ENCODE measurements at regions not wholly inside any gene's neighbourhood (a gene's known extent, or its start where the extent isn't known, plus 50 kb on each side); places are given as distances from the start of the nearest gene placed in this dataset.

GRCh38 chr5:40308867-40309266, 370.8 kb upstream of the PTGER4 start:
- no peaks in the 10 kb centered on the region for H3K9me3 Mint-ChIP-seq (ENCODE audit: low read depth)
- TF ChIP-seq, protein P1, sequence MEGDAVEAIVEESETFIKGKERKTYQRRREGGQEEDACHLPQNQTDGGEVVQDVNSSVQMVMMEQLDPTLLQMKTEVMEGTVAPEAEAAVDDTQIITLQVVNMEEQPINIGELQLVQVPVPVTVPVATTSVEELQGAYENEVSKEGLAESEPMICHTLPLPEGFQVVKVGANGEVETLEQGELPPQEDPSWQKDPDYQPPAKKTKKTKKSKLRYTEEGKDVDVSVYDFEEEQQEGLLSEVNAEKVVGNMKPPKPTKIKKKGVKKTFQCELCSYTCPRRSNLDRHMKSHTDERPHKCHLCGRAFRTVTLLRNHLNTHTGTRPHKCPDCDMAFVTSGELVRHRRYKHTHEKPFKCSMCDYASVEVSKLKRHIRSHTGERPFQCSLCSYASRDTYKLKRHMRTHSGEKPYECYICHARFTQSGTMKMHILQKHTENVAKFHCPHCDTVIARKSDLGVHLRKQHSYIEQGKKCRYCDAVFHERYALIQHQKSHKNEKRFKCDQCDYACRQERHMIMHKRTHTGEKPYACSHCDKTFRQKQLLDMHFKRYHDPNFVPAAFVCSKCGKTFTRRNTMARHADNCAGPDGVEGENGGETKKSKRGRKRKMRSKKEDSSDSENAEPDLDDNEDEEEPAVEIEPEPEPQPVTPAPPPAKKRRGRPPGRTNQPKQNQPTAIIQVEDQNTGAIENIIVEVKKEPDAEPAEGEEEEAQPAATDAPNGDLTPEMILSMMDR (IDR thresholded peaks at IDR 0.05): no peak
- H3K36me3 Mint-ChIP-seq (ENCODE audit: low read depth): no peaks in the 10 kb centered on the region
- H3K4me1 Mint-ChIP-seq (ENCODE audit: low read depth): no peaks in the 10 kb centered on the region
- H3K4me3 Mint-ChIP-seq (ENCODE audit: unreplicated experiment): no peak overlapping the region
- DNase-seq (ENCODE audit: low spot score): no peak
- H3K27ac Mint-ChIP-seq (ENCODE audit: unreplicated experiment): no peak overlapping the region
- H3K27me3 Mint-ChIP-seq (ENCODE audit: low read depth): peaks cover 9% of the 10 kb centered on the region

DNA sequence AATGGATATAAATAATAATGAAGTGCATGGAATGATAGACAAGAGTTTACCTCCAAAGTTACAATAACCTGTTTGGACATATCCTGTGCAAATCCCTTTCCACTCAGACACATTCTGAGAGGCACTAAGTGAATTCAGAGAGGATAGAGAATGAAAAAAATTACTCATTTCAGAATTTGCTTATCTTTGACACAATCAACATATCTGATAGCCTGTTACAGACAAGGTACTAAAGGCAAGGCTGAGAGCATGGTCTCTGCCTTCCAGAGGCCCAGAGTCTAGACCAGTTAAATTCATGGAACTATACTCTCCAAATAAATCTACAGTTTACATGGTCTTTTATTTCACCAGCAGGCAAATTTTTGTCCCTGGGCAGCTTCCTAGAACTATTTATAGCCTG, 371.8 kb upstream of the PTGER4 start:
- no peak overlapping the region for H3K4me3 Mint-ChIP-seq (ENCODE audit: unreplicated experiment)
- TF ChIP-seq, protein P1 (IDR thresholded peaks at IDR 0.05): no peak
- H3K36me3 Mint-ChIP-seq (ENCODE audit: low read depth): no peaks in the 10 kb centered on the region
- H3K27ac Mint-ChIP-seq (ENCODE audit: unreplicated experiment): no peak overlapping the region
- peaks cover 12% of the 10 kb centered on the region for H3K27me3 Mint-ChIP-seq (ENCODE audit: low read depth)
- no peak for DNase-seq (ENCODE audit: low spot score)
- H3K9me3 Mint-ChIP-seq (ENCODE audit: low read depth): no peaks in the 10 kb centered on the region
- no peaks in the 10 kb centered on the region for H3K4me1 Mint-ChIP-seq (ENCODE audit: low read depth)

DNA sequence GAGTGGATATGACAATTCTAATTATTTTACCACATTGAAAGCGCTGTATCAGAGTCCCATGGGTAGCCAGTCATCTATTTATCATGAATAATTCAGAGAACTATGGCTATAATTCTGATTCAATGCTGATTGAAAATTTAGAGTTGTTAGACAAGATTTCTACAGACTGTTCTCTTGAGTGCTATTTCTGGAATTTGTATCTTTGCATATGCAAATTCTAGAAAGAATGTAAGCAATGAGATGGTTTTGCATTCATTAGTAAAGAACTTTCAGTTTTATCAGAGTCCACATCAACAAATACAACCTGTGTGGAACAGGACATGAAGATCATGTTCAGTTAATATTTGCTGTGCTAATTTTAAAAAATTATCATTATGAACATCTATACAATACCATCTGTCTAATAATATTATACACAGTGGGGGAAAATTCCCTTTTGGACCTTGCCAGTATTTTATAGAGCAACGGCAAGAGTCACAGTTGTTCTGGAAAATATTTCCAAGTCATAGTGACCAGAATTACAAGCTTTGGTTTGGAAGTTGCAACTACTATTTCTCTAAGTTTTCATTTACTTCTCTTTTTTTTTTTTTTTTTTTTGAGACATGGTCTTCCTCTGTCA, 372.7 kb upstream of the PTGER4 start:
- no peaks in the 10 kb centered on the region for H3K9me3 Mint-ChIP-seq (ENCODE audit: low read depth)

GRCh38 chr5:40292006-40292405, 387.7 kb upstream of the PTGER4 start:
- TF ChIP-seq, protein P1 (IDR thresholded peaks at IDR 0.05): no peak
- no peaks in the 10 kb centered on the region for H3K9me3 Mint-ChIP-seq (ENCODE audit: low read depth)
- H3K4me1 Mint-ChIP-seq (ENCODE audit: low read depth): peaks cover 5% of the 10 kb centered on the region
- no peaks in the 10 kb centered on the region for H3K36me3 Mint-ChIP-seq (ENCODE audit: low read depth)
- DNase-seq (ENCODE audit: low spot score): no peak
- H3K27ac Mint-ChIP-seq (ENCODE audit: unreplicated experiment): no peak overlapping the region
- H3K4me3 Mint-ChIP-seq (ENCODE audit: unreplicated experiment): no peak overlapping the region
- peaks cover 8% of the 10 kb centered on the region for H3K27me3 Mint-ChIP-seq (ENCODE audit: low read depth)

More for the DNA sequence above, 372.7 kb upstream of the PTGER4 start:
- no peak for DNase-seq (ENCODE audit: low spot score)
- Mint-ChIP-seq H3K4me3 (ENCODE audit: unreplicated experiment) (no peak overlapping the region), H3K4me1 (ENCODE audit: low read depth) (no peaks in the 10 kb centered on the region), H3K27me3 (ENCODE audit: low read depth) (peaks cover 18% of the 10 kb centered on the region), H3K36me3 (ENCODE audit: low read depth) (no peaks in the 10 kb centered on the region), H3K27ac (ENCODE audit: unreplicated experiment) (no peak overlapping the region)
- TF ChIP-seq, protein P1 (IDR thresholded peaks at IDR 0.05): no peak

DNA sequence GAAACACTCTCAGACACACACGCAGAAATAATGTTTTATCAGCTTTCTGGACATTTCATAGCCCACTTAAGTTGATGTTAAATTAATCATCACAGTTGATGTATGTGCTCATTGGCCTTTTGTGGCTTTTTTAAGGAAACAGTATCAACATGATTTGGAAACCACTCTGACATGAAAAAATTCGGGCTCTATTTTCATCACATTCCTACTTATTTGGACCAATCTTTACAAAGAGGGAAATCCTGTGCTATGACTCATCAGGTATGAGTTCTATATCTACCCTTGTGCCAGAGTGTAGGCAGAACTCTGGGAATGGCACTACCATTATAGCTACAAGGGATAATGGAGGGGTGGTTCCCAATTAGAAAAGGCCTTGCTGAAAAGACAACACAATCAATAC, 388.4 kb upstream of the PTGER4 start:
- TF ChIP-seq, protein P1 (IDR thresholded peaks at IDR 0.05): no peak
- Mint-ChIP-seq H3K9me3 (ENCODE audit: low read depth) (no peaks in the 10 kb centered on the region), H3K4me3 (ENCODE audit: unreplicated experiment) (no peak overlapping the region), H3K27ac (ENCODE audit: unreplicated experiment) (peak overlapping the region; percentile 38), H3K4me1 (ENCODE audit: low read depth) (peaks cover 5% of the 10 kb centered on the region), H3K36me3 (ENCODE audit: low read depth) (no peaks in the 10 kb centered on the region), H3K27me3 (ENCODE audit: low read depth) (peaks cover 8% of the 10 kb centered on the region)
- DNase-seq (ENCODE audit: low spot score): no peak
